OCI-LY3 (cell line): ENCODE measurements at regions not wholly inside any gene's neighbourhood (a gene's known extent, or its start where the extent isn't known, plus 50 kb on each side); places are given as distances from the start of the nearest gene placed in this dataset.

ENCODE experiments used
- H2AFZ ChIP-seq: fragments of 200-600, 300-600 bp; shearing (Covaris generic); 2 replicates; pipeline ENCODE4 v1.6.0; 2014; ENCODE audit warnings: antibody characterized with exemption, low read depth, low read length
- H3K27ac ChIP-seq: fragments of 200-600, 300-600 bp; sonication (generic); 2 replicates; pipeline ENCODE4 v1.5.1; 2014; ENCODE audit warnings: mild to moderate bottlenecking, low read length, moderate library complexity, mixed read lengths
- H3K27me3 ChIP-seq: fragments of 200-600, 300-600 bp; sonication (generic); 2 replicates; pipeline ENCODE4 v1.6.1; 2014; ENCODE audit warnings: low read depth, low read length, mixed read lengths
- H3K36me3 ChIP-seq: fragments of 200-600, 300-600 bp; sonication (generic); replicated peaks from 2 replicates; pipeline ENCODE3; 2014; ENCODE audit warnings: low read depth, low read length, mixed read lengths
- H3K4me1 ChIP-seq: fragments of 300-600, 200-600 bp; sonication (generic); 2 replicates; pipeline ENCODE4 v1.6.1; 2014; ENCODE audit warnings: low read length, mixed read lengths
- H3K4me2 ChIP-seq: fragments of 200-600, 300-600 bp; sonication (generic); 2 replicates; pipeline ENCODE4 v1.6.1; 2014; ENCODE audit warnings: low read length, mixed read lengths
- H3K4me3 ChIP-seq: fragments of 300-600, 200-600 bp; sonication (generic); 2 replicates; pipeline ENCODE4 v1.5.1; 2014; ENCODE audit warnings: antibody characterized with exemption, mild to moderate bottlenecking, low read length, moderate library complexity
- H3K79me2 ChIP-seq: fragments of 300-600, 200-600 bp; shearing (Covaris generic); 2 replicates; pipeline ENCODE4 v1.6.1; 2014; ENCODE audit warnings: mild to moderate bottlenecking, low read length, mixed read lengths
- H3K9ac ChIP-seq: fragments of 300-600, 200-600 bp; shearing (Covaris generic); 2 replicates; pipeline ENCODE4 v1.6.0; 2014; ENCODE audit warnings: mild to moderate bottlenecking, low read length, moderate library complexity
- H3K9me3 ChIP-seq: fragments of 200-600, 300-600 bp; shearing (Covaris generic); 2 replicates; pipeline ENCODE4 v1.6.1; 2014; ENCODE audit warnings: low read length, mixed read lengths; ENCODE audit not compliant: insufficient read depth
- H4K20me1 ChIP-seq: fragments of 200-600, 300-600 bp; sonication (generic); 2 replicates; pipeline ENCODE4 v1.6.1; 2016; ENCODE audit warnings: low read length, mixed read lengths; ENCODE audit not compliant: insufficient read depth
- EZH2phosphoT487 ChIP-seq: fragments of 200-600 bp; shearing (Covaris generic); IDR thresholded peaks from 2 replicates; pipeline ENCODE4 v1.6.1; 2018; ENCODE audit warnings: antibody characterized with exemption, mixed run types, low read depth
- TF ChIP-seq, protein P1 (sequence below): fragments of 200-600, 300-600 bp; sonication (generic); IDR thresholded peaks from 2 replicates; pipeline ENCODE4 v1.5.1; 2014; ENCODE audit warnings: antibody characterized with exemption, low read length, low read depth

DNA sequence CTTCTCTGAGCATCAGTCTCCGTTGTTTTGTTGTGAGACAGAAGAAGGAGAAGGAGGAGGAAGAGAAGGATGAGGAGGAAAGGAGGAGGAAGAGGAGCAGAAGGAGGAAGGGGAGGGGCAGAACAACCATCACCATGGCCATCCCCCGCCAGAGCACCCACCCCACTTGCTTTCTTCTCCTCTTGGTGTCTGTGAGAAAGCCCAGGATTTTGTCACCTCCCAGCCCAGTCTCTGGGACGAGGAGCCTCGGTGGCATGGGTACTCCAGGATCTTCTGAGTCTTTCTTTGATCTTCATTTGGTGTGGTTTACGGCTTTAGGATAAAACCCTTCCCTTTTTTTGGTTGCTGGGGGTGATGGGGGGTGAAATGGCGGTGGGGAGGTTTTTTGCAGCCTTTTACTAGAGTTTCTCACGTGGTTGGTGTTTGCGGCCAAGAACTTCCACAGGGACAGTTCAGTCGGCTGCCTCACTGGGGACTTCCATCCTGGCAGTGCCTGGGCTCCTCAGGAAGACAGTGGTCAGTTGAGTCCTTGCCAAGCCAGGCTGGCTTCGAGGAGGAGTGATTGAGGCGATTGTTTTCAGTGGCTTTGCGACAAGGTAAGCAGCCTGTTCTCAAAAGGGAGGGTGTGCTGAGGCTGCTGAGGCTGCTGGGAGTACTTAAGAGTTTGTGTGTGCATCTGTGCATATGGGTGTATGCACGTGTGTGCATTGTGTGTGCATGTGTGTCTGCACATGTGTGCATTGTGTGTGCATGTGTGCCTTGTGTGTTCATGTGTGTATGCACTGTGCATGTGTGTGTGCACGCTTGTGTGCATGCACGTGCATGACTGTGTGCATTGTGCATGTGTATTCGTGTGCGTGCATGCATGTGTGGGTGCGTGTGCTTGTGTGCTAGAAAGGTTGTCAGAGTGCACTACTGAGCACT, 567.5 kb downstream of the TBC1D22A start:
- no peak overlapping the region for H2AFZ ChIP-seq
- no peak overlapping the region for H3K4me3 ChIP-seq
- TF ChIP-seq, protein P1, sequence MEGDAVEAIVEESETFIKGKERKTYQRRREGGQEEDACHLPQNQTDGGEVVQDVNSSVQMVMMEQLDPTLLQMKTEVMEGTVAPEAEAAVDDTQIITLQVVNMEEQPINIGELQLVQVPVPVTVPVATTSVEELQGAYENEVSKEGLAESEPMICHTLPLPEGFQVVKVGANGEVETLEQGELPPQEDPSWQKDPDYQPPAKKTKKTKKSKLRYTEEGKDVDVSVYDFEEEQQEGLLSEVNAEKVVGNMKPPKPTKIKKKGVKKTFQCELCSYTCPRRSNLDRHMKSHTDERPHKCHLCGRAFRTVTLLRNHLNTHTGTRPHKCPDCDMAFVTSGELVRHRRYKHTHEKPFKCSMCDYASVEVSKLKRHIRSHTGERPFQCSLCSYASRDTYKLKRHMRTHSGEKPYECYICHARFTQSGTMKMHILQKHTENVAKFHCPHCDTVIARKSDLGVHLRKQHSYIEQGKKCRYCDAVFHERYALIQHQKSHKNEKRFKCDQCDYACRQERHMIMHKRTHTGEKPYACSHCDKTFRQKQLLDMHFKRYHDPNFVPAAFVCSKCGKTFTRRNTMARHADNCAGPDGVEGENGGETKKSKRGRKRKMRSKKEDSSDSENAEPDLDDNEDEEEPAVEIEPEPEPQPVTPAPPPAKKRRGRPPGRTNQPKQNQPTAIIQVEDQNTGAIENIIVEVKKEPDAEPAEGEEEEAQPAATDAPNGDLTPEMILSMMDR, result no peak
- no peak for TF ChIP-seq EZH2phosphoT487
- no peak overlapping the region for H3K9ac ChIP-seq
- no peaks in the 10 kb centered on the region for H4K20me1 ChIP-seq
- no peaks in the 10 kb centered on the region for H3K9me3 ChIP-seq
- peaks cover 11% of the 10 kb centered on the region; the same call in 1 of the 2 replicates for H3K27me3 ChIP-seq
- no peaks in the 10 kb centered on the region for H3K36me3 ChIP-seq
- no peak overlapping the region for H3K27ac ChIP-seq
- no peaks in the 10 kb centered on the region for H3K79me2 ChIP-seq
- H3K4me2 ChIP-seq, result no peak overlapping the region
- H3K4me1 ChIP-seq, result no peaks in the 10 kb centered on the region

DNA sequence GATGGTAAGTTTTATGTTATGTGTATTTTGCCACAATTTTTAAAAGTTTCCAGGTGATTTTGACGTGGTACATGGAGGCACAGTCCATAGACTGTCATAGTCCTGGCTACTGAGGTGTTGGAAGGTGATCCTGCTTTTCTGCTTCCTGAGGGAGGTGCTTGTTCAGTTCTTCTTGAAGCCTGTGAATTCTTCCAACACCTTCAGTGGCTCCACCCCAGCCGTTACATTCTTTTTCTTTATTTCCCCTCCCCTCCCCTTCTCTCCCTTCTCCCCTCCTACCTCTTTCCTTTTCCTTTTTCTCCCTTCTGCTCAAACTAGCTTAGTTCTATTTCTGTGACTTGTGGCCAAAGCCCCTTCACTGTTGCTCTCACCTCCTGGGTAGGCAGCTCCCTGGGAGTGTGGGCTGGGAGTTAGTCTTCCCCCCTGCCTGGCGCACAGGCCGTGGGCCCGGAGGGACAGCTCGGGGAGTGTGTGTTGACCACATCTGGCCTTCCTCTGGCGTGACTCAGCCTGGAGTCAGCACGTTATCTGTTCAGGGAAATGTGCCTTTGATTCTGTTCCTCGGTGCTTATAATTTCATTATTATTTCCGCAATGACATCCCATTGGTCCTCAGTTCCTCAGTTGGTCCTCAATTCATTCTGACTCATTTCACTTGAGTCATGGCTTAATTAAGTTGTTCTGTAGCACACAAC, 566.2 kb downstream of the TBC1D22A start:
- TF ChIP-seq, protein P1, result no peak
- no peak for TF ChIP-seq EZH2phosphoT487
- peaks cover 7% of the 10 kb centered on the region; the same call in 1 of the 2 replicates for H3K27me3 ChIP-seq

DNA sequence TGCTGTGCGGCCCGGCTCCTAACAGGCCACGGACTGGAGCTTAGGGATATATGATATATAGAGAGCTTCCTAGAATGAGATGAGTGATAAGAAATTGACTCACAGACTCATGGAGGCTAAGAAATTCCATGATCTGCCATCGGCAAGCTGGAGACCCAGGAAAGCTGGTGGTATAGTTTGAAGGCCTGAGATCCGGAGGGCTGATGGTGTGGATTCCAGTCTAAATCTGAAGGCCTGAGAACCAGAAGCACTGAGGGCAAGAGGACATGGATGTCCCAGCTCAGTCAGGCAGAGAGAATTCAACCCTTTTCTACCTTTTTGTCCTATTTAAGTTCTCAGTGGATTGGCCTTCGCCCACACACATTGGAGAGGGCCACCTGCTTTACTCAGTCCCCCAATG, 564.8 kb downstream of the TBC1D22A start:
- no peak overlapping the region for H2AFZ ChIP-seq

More for the DNA sequence above, 566.2 kb downstream of the TBC1D22A start:
- no peaks in the 10 kb centered on the region for H3K79me2 ChIP-seq
- H3K27ac ChIP-seq, result no peak overlapping the region
- no peaks in the 10 kb centered on the region for H3K36me3 ChIP-seq
- no peaks in the 10 kb centered on the region for H4K20me1 ChIP-seq
- no peak overlapping the region for H3K4me3 ChIP-seq
- no peaks in the 10 kb centered on the region for H3K4me1 ChIP-seq
- no peaks in the 10 kb centered on the region for H3K9me3 ChIP-seq
- H2AFZ ChIP-seq, result no peak overlapping the region
- H3K9ac ChIP-seq, result no peak overlapping the region
- no peak overlapping the region for H3K4me2 ChIP-seq

More for the DNA sequence above, 564.8 kb downstream of the TBC1D22A start:
- Histone ChIP-seq H3K4me3 (no peak overlapping the region), H3K4me2 (no peak overlapping the region), H3K36me3 (no peaks in the 10 kb centered on the region), H3K79me2 (no peaks in the 10 kb centered on the region), H3K27ac (no peak overlapping the region), H3K4me1 (no peaks in the 10 kb centered on the region), H3K27me3 (peaks cover 7% of the 10 kb centered on the region; the same call in 1 of the 2 replicates), H3K9me3 (no peaks in the 10 kb centered on the region), H3K9ac (no peak overlapping the region), H4K20me1 (no peaks in the 10 kb centered on the region)
- TF ChIP-seq, protein P1, result no peak
- TF ChIP-seq EZH2phosphoT487, result no peak
